ENCODE measurements at regions not wholly inside any gene's neighbourhood (a gene's known extent, or its start where the extent isn't known, plus 50 kb on each side); places are given as distances from the start of the nearest gene placed in this dataset.

DNA sequence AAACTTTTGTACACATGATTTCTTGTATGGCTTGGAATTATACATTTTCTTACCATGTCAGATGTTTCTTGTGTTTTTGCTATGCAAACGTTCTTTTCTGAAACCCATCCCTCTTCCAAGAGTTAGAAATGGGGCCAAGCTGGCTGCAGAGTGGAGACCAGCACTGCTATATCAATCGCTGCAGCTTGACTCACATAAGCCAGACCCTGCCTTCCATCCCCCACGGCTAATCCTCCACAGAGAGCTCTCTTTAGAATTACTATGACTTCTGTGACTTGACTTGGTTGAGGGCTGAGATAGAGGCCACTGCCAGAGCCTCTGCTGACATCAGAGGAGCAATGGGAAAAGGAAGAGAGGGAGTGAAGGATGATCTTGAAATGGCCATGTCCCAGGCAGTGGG is 147.9 kb downstream of the DACT1 start:
- DNase-seq = no peak

DNA sequence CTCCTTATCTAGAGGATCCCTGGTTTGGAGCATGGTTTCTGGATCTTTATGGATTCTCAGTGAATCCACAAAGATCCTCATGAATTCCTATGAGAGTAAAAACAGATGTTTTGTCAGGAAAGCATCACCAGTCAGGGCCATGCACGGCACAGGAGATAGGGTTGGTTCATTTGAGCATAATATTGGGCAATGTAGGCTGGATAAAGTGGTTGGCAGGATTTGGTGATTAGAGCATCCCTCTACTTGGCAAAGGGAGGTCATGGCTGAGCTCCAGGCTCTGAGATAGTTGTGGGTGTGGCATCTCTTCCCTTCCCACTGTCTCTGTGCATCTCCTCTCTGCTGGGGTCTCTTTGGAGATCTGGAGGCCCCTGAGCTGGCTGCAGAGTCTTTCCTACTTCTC is 149.8 kb downstream of the DACT1 start:
- no peak for DNase-seq

DNA sequence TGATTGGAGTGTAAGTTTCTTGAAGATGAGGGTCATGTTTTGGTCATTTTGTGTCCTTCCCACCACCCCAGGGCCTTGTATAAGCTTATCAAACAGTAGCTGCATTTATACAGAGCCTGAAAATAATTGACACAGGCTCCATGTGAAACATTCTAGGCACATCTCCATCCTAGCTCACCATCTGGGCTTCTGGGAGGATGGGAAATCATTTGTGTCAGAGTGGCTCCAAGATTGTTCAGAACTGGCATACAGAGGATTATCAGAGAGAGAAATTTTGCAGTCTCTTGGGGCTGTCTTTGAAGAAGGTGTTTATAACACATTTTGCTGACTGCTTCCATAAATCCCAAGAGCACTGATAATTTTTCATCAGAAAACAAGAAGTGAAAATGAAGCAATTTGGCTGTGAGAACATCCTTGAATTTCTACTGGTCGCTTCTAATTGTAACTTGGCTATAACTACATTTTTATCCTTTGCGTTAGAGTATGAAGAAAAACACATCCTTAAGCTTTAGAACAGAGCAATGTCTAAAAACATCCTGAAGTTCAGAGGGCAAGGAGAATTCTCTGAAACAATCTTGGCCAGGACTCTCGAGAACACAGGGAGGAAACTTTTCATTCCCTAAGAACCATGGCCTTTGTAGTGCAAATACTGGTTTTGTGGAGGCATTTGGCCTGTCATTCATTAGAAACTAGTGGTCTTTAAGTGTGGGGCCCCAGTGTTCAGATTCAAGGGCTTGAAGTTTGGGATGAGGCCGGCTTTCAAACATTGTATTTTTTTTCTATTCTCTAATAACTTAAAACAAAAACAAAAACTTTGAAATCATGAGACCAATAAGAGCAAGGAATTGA is 151.1 kb downstream of the DACT1 start:
- no peak for DNase-seq

DNA sequence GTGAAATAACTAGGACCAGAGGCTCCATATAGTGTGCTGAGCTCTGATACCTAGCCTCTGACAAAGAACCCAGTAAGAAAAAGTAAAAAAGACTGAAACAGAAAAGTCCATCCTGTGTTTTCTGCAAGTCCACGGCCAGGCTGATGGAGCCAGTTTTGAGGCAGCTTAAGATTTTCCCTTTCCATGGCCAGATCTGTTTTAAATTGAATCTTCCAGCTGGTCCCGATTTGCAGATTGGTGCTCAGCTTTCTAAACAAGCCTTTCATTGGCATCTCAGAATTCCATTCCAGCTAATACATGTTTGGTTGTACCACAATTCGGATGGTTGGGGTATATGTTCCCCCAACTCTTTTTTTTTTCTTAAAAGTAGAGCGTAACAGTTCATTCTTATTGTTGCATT is 152.0 kb downstream of the DACT1 start:
- no peak for DNase-seq

DNA sequence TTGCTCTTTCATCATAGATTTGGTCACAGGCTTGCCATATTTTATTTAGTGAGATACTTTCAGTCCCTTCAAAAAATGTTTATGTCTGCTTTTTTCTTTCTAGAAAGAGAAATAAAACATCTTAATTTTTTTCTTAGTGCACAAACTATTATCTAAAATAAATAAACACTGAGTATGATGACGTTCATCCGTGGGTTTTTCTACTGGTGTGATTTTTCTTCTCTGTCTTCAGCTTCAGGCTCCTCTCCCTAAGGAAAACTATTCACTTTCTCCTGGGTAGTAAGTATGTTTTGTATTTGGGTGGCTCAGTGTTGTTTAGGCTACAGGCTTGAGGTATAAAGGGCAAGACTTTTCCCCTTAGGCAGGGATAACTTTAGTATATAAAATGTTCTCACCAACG is 154.7 kb downstream of the DACT1 start:
- no peak for DNase-seq

DNA sequence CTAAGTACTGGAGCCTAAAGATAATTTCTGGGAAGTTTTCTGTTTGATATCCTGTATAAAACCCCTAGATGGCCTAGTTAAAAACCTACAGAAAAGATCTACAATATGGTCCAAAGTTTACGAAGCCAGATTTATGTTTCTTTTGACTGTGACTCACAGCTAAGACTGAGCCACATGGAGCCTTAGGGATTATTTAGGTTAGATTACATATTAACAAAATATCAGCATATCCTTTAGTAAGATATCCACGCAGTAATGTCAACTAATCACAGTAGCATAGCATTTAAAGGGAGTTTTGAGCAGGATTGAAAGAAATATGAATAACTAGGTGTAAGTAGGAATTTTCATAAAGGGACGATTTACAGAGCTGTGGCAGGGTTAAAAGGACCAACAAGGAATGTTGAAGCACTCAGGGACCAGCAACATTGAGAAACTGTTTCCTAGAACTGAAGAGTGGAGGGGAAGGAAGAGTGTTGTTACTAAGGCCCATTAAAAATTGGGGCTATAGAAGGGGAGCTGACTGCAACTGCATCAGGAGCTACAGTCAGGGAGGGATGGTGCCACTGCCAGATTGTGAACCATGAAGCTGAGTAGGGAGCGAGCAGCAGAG is 155.5 kb downstream of the DACT1 start:
- no peak for DNase-seq

DNA sequence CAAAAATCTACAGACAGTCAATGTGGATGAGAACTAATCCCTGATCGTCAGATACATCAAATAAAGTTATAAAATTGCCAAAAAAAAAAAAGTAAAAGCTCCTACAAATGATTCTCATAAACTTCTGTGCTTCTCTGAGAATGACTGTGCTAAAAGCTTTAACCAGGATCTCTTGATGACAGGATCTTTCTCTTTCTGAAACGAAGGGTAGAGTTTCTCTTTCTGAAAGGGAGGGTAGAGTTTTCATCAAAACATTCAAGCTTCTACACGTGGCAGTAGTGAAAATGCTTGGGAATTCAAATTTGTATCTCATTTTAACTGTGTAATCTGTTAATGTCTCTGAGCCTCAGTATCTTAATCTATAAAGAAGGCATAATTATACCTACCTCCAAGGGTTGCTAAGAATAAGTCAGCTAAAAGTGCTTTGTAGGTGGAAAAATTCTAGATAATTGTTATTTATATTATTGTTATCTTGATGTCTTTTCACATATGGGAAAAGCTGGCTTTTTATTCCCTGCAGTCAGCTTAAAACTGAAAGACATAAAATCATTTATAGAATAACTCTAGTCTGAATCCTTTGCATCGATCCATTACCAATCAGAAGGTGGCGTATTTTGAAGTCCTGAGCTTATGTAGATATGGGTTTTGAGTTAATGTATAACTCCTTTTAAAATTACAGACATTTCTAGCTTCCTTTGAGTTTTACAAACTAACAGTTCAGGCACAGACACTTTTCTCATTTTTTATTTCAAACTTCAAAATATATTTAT is 157.4 kb downstream of the DACT1 start:
- no peak for DNase-seq

DNA sequence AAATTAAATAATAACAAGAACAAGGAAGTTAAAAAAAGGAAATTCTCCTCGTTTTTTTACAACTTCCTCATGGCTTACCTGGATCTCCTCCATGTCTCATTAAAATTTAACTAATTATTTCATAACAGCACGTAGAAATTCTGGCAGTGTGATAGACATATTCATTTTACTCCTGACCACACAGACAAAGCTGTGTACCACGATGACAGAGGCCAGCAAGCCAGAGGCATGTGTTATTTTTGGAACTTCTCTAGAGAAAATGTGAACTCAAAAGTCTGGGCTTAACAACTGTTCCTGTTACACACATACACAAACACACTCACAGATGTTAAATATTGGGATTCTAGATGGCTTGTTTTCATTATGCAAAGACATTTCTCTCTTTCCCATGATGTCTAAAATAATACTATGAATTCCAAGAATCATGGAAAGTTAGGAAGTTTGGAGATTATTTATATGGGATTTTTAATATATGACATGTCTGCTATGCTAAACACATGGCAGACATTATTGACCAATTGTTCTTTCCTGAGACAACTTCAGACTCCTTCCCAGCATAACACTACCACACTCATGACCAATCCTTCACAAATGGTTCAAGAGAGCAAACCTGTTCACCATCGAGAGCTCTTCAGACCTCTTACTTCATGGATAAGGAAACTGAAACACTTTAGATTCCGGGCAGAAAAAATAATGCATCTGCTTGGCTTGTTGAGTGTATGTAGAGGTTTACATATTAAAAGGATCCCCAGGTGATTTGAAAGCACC is 158.7 kb downstream of the DACT1 start:
- DNase-seq = no peak

DNA sequence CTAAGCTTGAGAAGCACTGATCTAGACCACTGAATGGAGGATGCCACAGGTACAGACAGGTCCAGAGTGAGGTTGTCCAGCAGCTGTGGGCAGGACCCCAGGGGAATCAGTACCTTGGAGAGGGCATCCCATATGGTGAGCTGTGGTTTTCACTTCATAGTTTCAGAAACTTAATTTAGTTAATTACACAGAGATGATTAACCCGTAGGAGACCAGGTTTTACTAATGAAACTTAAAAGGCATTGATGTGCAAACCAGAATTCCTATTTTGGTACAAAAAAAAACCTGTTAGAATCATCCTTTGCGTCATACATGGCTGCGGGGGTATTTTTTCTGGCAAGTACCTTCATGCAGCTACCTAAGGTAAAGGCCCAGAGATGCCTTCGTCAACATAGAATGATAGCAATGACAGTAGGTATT is 159.3 kb downstream of the DACT1 start:
- no peak for DNase-seq

DNA sequence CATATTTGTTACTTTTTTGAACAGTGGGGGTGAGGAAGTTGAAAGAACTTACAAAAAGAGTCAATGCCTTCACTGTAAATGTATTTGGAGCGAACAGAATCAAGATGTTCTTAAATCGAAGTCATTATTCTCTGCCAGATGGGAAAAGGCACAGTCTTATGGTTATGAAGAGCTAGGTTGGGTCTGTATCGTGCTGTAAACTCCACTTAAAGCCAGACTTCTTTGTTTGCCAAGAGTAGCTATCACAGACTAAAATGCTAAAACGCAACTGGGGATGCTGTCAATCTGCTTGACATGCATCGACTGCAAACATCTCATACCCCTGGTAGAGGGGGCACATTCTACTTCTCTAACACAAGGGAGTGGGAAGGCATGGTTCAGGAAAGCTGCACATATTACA is 160.4 kb downstream of the DACT1 start:
- DNase-seq = no peak

DNA sequence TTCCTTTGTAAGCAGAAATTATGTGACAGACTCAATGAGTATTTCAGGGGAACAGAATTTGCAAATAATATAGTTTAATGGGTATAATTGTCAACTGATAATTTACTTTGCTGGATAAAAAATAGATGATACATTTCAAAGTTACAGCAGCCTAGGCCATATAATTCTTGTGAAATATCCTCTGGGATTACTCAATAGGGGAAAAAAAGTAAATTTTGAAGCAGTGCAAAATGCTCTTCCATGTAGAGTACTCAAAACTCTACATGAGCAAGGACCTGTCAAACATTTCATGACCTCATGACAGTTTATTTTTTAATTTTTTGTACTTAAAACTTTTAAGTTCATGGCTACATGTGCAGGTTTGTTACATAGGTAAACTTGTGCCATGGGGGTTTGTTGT is 163.3 kb downstream of the DACT1 start:
- no peak for DNase-seq

DNA sequence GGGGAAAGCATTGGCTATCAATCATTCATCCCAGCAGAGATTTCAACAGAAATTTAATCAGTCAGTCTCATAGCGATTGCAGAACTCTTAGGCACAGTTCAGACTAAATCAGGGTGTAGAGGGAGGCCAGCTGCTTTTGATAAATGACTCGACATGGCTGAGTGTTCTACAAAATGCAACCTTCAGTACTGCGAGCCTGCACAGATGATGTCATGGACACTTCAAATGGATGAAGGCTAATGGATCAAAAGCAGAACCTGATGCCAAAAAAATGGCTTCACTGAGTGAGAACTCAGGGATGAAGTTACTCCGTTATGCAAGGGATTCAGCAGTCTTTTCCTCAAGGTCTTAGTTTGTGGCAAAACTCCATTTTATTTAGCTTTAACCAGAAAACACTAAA is 167.3 kb downstream of the DACT1 start:
- no peak for DNase-seq

DNA sequence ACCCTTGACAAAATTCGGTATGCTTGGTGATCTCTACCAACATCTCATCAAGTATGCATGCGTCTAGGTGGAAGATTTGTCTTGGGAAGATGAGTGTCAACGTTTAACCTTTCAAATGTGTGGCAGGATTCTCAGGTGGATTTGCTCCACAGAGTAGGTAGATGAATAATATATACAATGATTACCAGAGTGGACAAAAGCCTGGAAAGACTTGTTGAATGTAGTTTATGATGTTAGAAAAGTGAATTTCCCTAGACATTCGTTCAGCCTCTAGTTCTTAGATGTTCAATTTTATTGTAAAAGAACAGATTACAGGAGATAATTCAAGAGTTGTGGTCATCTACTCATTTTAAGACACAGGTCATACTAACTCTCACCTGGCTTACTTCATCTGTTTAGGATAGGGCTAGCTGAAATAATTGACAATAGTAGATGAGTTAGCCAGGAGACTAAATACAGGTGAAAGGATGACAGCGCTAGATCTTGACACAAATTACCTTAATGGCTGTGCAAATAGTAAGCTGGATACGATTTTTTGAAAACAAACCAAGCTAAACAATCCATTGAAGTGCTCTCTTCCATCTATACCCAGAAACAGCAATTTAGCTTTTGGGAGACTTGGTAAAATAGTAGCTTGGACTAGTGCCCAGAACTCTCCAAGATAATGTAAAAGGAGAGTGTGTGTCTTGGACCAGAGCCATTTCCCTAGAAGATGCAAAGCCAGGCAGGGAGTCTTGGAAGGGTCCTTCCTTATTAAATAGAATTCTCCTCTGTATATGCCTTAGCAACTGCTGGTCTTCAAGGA is 168.0 kb downstream of the DACT1 start:
- no peak for DNase-seq

DNA sequence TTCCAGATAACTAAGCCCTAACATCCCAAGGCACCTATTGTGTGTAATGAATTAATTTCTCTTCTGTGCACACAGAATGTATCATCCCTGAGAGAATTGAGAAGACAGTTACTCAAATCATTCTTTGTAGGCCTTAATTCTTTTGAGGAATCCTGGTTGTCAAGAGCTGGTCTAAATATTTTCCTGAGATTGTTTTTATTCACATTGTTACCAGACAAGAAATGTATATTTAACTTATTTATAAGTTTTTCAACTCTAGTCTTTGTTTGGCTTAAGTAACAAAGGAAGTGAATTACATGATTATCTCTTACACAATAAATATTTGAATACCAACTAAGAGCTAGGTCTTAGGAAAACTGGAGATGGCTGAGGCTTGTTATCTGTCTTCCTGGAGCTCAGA is 169.4 kb downstream of the DACT1 start:
- no peak for DNase-seq

DNA sequence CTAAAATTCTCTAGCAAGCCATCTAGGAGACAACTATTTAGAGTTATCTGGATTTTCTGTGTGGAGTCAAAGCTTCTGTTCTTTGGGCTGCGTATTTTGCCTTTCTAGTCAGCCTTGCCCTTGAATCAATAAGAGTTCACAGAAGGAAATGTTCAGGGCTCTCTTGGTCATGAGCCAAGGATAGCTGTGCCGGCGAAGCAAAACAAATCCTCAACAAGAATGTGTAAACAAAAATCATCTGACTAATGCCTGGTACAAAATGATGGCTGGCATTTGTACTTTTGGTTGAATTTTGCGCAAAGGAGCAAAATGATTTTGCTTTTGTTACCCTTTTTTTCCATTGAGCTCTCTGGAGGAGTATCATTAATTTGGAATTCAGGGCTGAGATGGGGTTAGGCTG is 171.1 kb downstream of the DACT1 start:
- DNase-seq = no peak

DNA sequence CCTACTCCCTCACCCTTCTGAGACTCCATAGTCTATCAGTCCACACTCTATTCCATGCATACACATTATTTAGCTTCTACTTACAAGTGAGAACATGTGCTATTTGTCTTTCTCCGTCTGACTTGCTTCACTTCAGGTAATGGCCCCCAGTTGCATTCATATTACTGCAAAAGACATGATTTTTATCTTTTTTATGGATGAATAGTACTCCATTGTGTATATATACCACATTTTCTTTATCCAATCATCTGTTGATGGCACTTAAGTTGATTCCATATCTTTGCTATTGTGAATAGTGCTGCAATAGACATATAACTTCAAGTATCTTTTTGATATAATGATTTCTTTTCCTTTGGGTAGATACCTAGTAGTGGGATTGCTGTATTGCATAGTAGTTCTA is 171.8 kb downstream of the DACT1 start:
- DNase-seq = no peak

DNA sequence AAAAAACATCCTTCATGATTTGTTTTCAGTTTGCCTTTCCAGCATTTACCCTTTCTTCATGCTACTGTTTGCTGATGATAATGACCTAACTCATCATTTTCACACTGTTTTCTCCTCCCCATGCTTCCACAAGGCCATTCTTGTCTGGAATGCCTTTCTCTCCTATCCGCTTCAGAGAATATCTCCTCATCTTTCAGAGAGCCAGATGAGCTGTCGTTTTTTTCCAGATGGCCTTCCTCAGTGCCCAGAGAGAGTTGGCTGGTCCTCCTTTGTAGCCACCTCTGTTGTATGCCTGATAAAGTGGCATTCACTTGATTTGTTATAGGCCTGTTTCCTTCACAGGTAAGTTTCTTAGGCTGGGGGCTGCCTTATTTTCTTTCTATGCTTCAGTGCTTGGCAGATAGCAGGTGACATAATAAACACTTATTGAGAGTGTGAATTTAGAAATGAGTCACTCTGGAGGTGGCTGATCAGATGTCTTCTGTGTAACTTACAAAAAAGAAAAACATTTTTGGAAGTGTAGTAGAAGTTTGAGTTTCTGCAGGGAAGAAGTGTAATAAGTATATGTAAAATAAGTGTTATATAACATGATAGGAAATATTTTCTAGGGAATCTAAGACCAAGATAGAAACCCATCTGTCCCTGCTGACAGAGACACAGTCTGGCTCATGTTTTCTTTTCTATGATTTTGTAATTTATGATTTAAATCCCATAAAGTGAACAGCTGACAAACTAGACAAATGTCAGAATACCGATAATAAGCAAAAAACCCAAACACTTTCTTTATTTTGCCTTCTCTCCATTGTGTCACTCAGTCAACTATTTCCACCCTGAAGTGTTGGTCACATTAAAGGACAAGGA is 174.5 kb downstream of the DACT1 start:
- no peak for DNase-seq

DNA sequence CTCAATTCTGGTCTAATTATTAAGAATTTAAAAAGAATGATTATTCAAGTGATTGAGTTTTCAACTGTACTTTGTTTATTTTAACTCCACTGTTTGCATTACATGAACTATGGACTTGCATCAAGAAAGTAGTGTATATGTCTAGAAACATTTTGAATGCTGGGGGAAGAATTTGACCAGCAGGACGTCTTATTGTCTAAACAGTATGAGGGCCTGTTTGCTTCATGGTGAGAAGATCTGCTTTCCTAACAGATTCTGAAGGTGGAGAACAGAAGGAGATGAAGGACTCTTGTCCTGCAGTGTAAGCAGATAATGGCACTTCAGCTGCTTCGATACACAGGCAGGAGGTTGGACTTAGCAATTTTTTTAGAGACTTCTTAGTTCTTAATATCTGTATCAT is 176.0 kb downstream of the DACT1 start:
- DNase-seq = no peak

DNA sequence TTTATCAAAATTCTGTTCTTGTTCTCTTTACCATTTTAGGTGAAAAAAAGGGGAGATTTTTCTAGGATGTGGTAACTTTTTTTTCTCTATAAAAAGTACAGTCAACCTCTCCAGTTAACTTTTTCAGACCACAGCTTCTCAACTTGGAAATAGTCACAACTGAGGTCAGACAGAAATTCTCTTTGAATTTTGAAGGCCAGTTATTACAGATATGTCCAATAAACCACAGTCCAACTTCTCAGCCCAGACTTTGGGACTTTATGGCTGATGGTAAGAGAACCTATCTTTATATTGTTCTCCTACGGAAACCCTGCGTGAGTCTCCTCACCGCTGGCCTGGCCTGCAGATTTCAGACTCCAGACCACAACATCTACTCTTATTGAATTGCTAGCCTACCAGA is 176.7 kb downstream of the DACT1 start:
- no peak for DNase-seq

DNA sequence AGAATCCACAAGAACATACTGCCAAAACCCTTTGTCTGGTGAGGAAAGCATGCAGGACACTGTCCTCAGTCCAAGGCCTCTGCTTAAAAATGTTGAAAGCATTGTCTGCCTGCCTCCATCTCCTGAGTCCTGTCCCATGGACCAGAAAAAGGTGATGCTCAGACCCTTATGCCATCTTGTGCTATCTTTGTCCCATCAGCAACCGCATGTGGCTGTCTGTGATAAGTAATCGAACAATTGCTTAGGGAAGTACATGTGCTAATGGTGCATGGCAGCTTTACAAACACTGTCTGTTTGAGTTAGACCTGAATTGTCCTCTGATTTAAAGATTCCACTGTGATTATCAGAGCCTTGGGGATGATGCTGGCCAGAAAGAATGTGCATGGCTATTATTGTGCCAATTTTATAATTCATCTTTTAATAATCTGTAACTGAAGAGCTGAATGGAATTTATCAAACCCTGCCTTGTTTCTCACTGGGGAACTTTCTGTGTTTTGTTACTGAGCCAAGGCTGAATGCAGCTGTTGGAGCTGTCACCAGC is 177.5 kb downstream of the DACT1 start:
- no peak for DNase-seq

DNA sequence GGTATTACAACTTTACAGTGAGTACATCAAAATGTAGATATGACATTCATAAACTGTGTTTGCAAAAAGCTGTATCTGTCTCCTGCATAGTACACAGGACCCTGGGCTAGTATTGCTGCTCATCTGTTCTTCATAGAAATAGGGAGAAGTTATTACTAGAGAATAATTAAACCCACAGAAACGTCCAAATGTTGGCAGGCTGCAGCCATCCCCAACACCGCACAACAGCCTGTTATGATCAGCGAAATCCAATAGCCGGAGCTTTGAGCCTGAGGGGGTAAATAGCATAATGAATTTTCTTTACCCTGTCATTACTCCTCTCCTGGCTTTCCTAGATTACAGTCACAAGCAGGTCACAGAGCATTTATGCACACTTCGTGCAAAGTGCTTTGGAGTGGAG is 178.0 kb downstream of the DACT1 start:
- no peak for DNase-seq

Measured in NCI-H526 (cell line).